DMS114 treated with DMSO at 0.1 percent for 48 hours (cell line): ENCODE measurements at regions not wholly inside any gene's neighbourhood (a gene's known extent, or its start where the extent isn't known, plus 50 kb on each side); places are given as distances from the start of the nearest gene placed in this dataset.
"Not testable (repeated sequence)": the region's sequence is repeated elsewhere in the genome, so short reads cannot be mapped to it uniquely, and the experiment has no call there.

Source experiments
- DNase-seq: peaks from one replicate; lab custom pipeline; 2025; ENCODE audit not compliant: unreplicated experiment; lab: John Stamatoyannopoulos, UW

DNA sequence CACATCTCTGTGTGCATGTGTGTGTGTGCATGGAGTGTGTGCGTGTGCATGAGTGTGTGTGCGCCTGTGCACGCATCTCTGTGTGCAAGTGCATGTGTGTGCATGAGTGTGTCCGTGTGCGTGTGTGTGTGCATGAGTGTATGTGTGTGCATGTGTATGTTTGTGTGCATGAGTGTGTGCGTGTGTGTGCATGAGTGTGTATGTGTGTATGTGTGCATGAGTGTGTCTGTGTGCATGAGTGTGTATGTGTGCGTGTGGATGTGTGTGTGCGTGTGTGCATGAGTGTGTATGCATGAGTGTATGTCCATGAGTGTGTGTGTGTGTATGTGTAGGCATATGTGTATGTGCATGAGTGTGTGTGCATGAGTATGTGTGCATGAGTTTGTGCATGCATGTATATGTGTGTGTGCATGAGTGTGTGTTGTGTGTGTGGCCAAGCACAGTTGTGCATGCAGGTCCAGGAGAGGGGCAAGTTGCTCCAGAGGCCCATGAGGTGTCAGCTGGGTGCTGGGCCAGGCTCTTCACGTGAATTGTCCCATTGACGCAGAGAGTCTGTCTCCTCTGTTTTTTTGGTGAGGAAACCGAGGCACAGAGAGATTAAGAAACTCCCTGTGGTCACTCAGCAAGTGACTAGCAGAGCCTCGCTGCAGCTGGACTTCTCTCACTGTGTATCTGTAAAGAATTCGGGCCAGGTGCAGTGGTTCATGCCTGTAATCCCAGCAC is 75.5 kb downstream of the ASB1 start:
- no peak for DNase-seq

DNA sequence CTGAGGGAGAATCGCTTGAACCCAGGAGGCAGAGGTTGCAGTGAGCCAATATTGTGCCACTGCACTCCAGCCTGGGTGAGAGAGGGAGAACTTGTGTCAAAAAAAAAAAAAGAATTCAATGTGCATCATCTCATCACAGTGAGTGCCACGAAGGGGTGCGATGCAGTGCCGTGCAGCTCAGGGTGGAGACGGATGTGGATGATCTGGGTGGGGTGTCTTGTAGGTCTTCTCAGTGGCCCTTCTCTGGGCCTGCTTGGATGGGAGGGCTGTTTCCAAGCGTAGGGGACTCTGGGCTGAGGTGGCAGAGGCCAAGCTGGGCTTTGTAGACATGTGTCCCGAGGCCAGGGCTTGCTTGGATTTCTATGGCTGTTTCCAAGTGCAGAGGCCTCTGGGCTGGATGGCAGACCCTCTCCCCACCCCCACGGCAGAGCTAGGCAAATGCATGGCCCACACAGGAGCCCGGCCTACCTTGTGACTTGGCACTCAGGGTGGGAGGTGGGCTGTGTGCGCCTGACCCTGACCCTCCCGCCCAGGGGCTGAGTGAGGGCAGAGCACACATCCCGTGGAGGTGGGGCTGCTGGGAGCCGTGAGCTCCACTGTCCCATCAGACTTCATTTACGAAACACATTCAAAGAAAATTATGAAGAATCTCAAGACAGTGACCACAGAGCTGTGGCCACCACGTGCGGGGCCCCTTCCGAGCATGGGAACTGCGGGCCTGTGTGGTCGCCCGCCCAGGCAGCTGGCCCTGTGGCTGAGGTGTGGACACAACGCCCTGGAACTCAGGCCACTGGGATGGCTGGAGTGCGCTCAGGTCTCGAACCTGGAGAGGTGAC is 76.4 kb downstream of the ASB1 start:
- no peak for DNase-seq

DNA sequence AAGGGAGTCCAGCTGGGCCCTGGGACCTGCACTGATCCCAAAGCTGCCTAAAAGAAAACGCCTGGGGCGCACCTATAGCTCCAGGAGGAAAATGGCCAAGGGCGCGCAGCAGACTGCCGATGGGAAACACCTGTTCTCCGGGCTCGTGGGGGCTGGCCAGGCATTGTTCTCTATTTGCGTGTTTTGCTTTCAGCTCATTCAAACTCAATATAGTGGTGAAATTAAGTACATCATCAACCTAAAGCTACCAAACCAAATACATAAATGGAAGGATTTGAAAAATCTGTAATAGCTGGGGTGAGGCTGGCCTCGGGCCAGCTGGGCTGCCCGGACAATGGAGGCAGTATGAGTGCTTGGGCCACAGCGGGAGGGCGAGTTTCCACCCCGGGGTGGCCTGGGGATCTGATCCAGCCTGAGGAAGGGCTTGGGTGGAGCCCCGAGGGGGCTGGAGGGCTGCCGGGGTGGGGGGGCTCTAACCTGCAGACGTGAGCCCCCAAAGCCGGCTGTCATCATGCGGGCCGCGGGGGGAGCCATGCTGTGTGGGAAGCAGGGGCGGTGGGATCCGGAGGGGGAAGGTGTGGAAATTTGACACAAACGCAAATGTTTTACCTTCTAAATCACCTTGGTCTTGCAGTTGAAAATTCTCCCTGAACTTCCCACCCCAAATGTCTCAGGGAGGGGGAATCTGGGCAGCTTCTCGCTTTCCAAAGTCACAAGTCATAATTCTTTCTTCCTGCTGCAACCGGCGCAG is 77.6 kb downstream of the ASB1 start:
- DNase-seq: no peak

DNA sequence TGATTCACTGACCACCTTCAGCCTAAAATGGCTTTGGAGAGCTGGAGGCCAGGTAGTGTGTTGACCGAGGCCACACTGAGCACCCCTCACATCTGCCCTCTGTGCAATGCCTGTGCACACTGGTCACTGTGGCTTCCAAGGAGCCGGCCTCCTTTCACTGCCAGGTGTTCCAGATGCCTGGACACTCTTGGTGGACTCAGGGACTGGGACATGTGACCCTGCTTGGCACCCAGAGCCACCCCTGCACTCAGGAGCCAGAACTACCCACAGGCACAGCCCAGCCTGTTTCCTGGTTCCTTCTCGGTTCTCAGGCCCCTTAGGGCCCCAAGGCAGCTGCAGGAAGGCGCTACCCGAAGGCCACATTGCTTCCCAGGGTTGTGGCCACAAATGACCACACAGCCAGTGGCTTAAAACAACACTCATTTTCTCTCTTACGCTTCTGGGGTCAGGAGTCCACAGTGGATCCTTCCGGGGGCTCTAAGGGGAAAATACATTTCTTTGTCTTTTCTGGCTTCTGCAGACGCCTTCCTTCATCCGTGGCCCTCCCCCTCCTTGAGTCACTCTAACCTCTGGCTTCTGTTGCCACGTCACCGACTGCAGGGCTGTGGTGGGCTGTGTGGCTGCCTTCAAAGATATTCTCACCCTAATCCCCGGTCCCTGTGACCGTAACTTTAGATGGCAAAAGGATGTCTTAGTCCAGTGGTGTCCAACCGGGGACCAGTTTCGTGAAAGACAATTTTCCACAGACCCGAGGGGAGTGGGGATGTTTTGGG is 78.6 kb downstream of the ASB1 start:
- no peak for DNase-seq

DNA sequence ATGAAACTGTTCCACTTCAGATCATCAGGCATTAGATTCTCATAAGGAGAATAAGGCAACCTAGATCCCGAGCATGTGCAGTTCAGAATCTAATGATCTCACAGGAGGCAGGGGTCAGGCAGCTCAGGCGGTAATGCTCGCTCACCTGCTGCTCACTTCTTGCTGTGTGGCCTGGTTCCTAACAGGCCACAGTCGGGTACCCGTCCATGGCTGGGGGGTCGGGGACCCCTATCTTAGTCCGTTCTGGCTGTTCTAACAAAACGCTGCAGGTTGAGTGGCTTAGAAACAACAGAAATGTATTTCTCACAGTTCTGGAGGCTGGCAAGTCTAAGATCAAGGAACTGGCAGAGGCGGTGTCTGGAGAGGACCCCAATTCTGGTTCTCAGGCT is 79.2 kb downstream of the ASB1 start:
- no peak for DNase-seq

DNA sequence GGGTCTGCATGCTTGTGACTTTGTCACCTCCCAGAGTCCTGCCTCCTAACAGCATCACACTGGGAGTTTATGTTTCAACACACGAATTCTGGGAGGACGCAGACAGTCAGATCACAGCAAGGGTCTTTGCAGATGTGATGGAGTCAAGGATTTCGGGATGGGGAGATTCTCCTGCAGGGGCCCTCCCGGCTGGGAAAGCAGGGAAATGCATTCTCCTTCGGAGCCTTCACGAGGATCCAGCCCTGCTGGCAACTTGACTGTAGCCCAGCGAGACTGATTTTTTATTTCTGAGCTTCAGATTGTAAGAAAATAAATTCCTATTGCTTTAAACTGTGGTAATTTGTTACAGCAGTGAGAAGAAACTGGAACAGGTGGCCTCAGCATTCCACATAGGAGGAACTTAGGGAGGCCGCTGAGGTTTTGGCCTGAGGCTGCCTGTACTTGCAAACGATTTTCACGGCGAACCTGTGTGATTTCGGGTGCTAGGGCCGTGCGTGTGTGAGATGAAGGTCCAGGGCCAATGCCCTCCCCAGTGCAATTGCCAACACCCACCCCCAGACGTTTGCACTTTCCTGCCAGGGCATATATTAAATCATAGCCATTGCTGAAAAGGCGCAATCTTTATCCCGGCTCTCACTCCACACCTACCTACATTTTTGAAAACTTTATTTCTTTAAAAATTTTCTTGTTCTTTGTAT is 79.8 kb downstream of the ASB1 start:
- no peak for DNase-seq

DNA sequence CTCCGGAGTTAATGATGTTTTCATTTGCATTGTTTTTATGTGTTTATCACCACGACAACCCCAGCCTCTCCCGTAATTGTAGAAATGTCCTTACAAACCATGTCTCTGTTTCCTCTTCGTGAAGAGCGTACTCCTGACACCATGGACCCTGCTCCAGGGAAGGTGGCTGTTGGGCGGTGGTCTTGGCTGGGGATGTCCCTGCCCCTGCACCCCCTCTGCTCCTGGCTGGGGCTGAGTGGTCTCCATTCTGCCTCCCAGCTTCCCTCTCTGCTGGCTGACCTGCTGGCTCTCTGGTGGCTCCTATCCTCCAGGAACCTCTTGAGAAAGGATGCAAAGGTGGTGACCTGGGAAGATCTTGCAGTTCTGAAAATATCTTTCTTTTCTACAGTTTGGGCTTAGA is 81.1 kb downstream of the ASB1 start:
- DNase-seq: no peak

DNA sequence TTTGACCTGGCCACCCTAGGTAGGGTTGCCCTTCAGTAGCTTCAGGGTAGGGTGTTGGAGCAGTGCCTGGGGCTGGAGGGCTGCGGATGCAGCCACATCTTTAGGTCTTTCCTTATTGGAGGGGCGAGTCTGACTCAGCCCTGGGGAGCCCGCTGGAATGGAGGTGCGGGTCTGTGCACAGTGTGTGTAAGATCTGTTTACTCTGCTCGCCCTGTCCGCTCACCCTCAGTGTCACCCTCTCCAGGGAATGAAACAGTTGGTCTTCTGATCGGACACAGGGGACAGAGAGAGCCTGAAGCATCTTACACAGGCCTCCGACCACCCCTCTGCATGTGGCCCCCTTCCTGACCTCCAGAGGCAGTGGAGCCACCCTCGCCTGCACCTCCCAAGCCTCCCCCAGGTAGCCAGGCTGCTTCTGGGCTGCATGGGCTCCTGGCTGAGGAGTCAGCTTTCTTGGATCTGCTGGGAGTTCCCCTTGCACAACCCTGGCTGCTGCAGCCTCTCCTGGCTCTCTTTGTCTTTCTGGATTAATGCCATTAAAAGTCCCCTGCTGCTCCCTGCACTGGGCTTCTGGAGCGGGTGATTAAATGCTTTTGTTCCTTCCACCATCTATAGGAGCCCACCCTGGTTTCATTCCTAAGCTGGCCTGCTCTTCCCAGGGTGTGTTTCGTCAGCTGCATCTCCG is 82.6 kb downstream of the ASB1 start:
- no peak for DNase-seq

DNA sequence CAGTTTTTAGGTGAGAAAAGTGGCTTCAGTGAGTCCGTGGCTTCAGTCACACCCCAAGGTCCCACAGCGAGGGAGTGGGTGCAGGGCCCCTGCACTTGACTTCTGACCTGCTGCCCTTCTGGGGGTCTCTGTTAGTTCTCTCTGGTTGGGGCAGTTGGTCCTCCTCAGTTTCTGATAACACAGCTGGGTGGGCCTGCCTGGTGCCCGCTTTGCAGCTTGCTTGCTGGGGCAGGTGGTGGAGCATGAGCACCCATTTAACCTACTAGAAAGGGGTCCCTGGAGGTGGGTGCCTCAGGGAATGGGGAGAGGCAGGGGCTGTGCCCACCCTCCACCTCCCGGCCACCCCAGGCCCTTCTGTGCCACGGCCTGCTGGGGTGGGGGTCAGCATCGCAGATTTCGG is 83.2 kb downstream of the ASB1 start:
- no peak for DNase-seq

DNA sequence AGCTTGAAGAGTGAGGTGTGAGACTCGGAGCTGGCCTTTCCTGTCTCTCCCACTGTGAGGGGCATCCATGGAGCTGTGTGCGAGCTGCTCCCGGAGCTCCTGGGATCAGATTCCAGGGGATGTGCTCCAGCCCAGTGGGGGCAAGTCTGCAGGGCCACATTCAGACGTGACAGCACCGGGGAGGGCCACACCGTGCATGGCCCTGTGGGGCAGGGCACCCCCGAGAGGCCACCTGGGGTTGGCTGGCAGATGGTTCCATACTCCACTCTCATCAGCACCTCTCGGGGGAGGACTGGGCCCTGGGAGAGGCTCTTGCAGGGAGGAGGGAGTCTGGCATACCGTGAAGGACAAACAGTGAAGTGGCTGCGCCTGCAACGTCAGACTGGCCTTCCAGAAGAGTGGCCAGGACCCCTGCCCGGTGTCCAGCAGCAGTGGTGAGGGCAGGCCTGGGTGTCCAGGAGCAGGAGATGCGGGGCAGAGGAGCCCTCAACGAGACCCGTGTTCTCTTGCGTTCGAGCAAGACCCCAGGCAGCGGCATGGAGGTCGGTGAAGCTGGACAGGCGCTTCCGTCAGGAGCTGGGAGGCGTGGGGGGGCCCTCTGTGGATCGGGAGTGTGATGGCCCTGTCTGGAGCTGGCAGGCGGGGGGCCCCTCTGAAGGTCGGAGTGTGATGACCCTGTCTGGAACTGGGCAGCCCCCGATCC is 84.3 kb downstream of the ASB1 start:
- DNase-seq: no peak

DNA sequence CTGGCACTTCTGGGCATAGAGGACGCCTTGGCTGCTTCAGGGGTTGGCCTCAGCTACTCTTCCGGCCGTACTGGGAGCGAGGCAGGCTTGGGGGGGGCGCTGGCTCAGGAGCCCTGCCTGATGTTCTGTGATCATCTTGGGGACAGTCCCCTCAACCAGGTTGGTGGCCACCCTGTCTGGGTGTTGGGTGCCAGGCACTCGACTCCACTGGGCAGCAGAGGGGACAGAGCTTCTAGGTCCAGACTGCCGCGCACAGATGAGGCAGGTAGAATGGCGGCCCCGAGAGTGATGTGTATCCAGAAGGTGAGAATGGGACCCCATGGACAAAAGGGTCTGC is 84.9 kb downstream of the ASB1 start:
- no peak for DNase-seq

DNA sequence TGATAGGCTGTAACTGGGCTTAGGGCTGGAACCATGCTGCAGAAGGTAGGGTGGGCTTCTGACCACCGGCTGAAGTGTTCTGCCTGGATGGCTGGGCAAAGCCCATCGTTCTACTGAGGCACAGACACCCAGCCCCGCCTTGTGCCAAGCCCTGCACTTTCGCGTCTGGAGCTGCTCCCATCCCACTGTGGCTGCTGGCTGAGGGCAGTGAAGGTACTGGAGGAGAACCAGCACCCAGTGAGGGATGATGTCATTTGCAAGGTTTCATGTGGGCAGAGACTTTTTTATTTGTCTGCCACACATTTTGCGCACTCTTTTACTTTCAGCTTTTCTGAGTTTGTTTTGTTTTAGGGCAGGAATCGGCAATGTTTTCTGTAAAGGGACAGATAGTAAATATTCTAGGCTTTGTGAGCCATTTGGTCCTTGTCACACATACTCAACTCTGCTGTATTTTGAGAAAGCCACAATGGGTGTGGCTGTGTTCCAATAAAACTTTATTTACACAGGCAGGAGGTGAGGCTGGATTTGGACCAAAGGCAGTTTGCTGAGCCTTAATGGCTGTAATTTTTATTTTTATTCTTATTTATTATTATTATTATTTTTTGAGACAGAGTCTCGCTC is 85.6 kb downstream of the ASB1 start:
- no peak for DNase-seq

DNA sequence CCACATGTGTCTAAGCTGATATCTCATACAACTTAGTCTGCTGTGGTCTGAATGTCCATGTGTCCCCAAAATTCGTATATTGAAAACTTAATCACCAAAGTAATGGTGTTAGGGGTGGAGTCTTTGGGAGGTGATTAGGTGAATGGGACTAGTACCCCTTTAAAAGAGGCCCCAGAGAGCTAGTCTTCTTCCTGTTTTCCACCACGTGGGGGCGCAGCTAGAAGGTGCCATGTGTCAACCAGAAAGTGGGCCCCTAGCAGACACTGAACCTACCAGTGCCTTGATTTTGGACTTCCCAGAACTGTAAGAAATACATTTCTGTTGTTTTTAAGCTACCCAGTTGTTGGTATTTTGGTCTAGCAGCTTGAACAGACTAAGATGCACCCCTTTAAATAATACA is 86.6 kb downstream of the ASB1 start:
- DNase-seq: no peak

DNA sequence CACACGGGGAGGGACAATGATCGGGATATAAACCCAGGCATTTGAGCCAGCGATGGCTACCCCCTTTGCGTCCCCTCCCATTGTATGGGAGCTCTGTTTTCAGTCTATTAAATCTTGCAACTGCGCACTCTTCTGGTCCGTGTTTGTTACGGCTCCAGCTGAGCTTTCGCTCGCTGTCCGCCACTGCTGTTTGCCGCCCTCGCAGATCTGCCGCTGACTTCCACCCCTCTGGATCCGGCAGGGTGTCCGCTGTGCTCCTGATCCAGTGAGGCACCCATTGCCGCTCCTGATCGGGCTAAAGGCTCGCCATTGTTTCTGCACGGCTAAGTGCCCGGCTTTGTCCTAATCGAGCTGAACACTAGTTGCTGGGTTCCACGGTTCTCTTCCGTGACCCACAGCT is 87.3 kb downstream of the ASB1 start:
- DNase-seq: not testable (repeated sequence)

DNA sequence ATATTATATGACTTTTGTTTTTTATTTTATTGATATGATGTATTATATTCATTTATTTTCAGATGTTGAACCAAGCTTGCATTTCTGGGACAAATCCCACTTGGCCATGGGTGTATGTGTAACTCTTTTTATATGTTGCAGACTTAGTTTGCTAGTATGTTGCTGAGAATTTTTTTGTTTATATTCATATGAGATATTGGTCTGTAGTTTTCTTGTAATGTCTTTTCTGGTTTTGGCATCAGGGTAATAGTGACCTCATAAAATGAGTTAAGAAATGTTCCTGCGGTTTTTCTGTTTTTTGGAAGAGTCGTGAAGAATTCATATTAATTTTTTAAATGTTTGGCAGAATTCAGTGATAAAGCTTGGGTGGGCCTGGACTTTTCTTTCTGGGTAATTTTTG is 88.7 kb downstream of the ASB1 start:
- no peak for DNase-seq

DNA sequence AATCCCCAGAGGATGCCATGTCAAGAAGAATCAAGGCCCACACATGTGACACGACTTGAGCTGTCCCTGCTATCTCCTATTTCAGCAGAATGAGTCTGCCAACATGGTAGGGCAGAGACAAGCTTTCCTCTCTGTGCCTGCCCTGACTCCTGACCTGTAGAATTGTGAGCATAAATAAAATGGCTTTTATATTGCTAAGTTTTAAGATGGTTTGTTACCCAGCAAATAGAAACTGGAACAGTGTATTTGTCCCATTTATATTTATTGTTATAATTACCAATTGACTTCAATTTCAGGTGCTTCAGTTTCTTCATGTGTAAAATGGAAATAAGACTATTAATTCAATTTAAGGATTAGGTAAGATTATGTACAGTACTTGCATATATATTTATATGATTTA is 90.5 kb downstream of the ASB1 start:
- DNase-seq: no peak

DNA sequence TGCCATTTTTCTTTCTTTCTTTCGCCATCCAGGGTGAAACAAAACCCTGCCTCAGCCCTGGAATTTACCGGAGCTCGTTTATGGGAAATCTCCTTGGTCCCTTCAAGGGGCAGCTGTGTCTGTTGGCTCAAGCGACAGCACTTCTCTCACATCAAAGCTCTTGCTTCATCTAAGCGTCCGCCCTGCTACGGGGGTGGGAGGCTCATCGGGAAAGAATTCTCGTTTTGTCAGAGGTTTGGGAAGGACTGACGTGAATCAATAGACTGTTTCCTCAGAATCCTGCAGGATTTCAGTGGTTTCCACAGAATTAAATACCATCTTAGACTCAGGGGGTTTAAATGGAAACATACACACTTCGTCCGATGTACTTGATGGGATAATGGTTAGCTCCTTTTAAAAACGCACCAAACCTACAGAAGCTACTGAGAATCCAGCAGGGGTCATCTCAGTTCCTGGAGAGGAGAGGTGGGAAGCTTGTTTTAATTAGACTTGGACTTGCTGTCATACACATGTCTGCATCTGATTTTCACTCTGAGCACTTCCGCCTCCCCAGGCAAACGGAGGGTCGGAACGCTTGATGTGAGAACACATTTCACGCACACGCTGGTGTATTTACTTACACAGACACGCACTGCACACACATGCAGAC is 91.6 kb downstream of the ASB1 start:
- no peak for DNase-seq

DNA sequence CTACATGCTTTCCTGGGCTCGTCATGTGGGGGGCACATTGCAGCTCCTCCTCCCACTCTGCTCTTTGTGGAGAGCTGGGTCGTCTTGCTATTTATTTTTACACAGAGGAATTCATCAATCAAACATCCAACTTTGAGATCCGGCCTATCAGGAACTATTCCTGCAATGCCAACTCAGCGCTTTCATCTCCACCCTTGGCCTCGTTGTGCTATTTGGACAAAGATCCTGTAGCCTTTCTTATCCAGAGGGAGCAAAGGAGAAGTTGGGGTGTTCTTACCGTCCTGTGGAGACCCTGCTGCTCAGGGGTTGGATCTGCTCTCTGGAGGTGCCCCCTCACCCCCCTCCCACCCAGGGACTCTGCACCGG is 92.1 kb downstream of the ASB1 start:
- DNase-seq: no peak
